GM23338 (cell line): ENCODE measurements at regions not wholly inside any gene's neighbourhood (a gene's known extent, or its start where the extent isn't known, plus 50 kb on each side); places are given as distances from the start of the nearest gene placed in this dataset.

ENCODE experiments used
- EZH2phosphoT487 ChIP-seq: fragments of 200-600 bp; sonication (generic); IDR thresholded peaks from one replicate; pipeline ENCODE4 v1.8.1; 2018; ENCODE audit warnings: antibody characterized with exemption; ENCODE audit not compliant: unreplicated experiment
- JUNB ChIP-seq: IDR thresholded peaks from one replicate; pipeline ENCODE4 v1.6.1; 2016; ENCODE audit warnings: antibody characterized with exemption; ENCODE audit not compliant: unreplicated experiment
- POLR2AphosphoS5 ChIP-seq: IDR thresholded peaks from 2 replicates; pipeline ENCODE4 v1.6.1; 2016; ENCODE audit warnings: antibody characterized with exemption, low read depth
- REST ChIP-seq: IDR thresholded peaks from one replicate; pipeline ENCODE4 v1.6.1; 2018; ENCODE audit warnings: antibody characterized with exemption; ENCODE audit not compliant: unreplicated experiment
- TF ChIP-seq, protein P1 (sequence below), 2 experiments: fragments of 200-600 bp in 1 of 2; sonication (generic) in 1 of 2; conservative IDR thresholded peaks; 2 replicates each; pipeline versions ENCODE4 v1.5.1 to v1.6.1; 2016 to 2017; ENCODE audit warnings: antibody characterized with exemption in 2 of 2, low read depth in 2 of 2, mild to moderate bottlenecking in 2 of 2, moderate library complexity in 1 of 2

- TF ChIP-seq REST (no peak), POLR2AphosphoS5 (no peak), EZH2phosphoT487 (no peak), JUNB (no peak)
- TF ChIP-seq, protein P1, sequence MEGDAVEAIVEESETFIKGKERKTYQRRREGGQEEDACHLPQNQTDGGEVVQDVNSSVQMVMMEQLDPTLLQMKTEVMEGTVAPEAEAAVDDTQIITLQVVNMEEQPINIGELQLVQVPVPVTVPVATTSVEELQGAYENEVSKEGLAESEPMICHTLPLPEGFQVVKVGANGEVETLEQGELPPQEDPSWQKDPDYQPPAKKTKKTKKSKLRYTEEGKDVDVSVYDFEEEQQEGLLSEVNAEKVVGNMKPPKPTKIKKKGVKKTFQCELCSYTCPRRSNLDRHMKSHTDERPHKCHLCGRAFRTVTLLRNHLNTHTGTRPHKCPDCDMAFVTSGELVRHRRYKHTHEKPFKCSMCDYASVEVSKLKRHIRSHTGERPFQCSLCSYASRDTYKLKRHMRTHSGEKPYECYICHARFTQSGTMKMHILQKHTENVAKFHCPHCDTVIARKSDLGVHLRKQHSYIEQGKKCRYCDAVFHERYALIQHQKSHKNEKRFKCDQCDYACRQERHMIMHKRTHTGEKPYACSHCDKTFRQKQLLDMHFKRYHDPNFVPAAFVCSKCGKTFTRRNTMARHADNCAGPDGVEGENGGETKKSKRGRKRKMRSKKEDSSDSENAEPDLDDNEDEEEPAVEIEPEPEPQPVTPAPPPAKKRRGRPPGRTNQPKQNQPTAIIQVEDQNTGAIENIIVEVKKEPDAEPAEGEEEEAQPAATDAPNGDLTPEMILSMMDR (conservative IDR thresholded peaks at IDR 0.05; ENCODE audit: low read depth in 2 of 2), result no peak
Measured at GRCh38 chr5:8726383-8727036, 819.4 kb downstream of the SEMA5A start.
